ENCODE measurements at regions not wholly inside any gene's neighbourhood (a gene's known extent, or its start where the extent isn't known, plus 50 kb on each side); places are given as distances from the start of the nearest gene placed in this dataset.

DNA sequence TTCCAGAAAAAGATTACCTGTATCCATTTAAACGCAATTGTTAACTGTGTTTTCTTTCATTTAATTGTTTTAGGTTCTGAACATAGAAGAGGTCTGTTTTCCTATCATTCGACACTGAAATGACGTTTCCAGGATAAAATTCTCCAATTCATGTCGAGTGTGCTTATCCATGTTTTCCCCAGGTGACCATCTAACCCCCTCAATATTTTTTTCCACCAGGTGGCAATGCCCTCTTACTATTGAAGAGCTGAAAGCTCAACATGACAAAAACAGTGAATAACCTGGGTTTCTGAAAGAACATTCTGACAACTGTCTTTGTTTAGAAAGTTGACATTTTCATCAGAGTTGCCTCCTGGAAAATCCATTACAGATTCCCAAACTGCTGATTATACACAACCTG lies 948.7 kb downstream of the KCNJ2 start:
- DNase-seq (ENCODE audit: low read depth) = peak; percentile 26
- H3K4me3 ChIP-seq (ENCODE audit: low read depth, low read length) = no peak overlapping the region
- peak; percentile 33 for TF ChIP-seq CTCF (conservative IDR thresholded peaks at IDR 0.05; ENCODE audit: low read depth, low read length)

DNA sequence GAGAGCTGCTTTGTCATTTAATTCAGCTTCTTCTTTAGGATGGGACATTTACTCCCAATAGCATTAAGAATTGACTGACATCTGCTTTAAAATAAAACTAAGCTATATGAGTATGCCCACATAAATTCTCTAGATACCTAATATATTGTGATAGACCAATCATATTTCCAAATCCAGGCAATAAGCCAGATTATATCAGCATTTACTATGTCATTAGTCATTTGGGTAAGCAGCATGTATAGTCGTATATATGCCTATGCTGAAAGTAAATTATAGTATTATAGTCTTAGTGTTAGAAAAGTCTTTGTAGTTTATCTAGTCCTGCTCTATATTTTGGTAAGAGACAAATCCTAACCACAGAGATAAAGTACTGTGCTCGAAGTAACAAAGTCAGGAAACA lies 958.1 kb downstream of the KCNJ2 start:
- no peak for TF ChIP-seq CTCF (conservative IDR thresholded peaks at IDR 0.05; ENCODE audit: low read depth, low read length)
- no peak overlapping the region for H3K4me3 ChIP-seq (ENCODE audit: low read depth, low read length)
- no peak for DNase-seq (ENCODE audit: low read depth)

DNA sequence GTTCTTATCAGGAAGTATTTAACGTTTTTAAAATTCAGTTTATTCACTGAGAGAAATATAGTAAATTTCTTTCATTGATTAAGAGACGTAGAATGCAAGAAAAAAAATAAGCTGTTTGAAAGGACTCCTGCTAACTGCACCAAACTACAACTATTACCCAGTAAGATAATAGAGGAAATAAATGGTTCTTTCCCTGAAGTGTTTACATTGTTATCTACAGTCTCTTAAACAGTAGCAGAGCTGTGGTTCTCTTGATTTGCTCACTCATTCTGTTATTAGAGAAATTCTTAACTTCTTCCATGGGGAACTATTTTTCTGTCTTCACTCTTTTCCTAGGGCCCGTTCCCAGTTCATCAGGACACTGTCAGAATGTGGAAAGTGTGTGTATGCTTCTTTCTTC lies 973.0 kb downstream of the KCNJ2 start:
- no peak overlapping the region for H3K4me3 ChIP-seq (ENCODE audit: low read depth, low read length)
- TF ChIP-seq CTCF (conservative IDR thresholded peaks at IDR 0.05; ENCODE audit: low read depth, low read length) = no peak
- DNase-seq (ENCODE audit: low read depth) = no peak

DNA sequence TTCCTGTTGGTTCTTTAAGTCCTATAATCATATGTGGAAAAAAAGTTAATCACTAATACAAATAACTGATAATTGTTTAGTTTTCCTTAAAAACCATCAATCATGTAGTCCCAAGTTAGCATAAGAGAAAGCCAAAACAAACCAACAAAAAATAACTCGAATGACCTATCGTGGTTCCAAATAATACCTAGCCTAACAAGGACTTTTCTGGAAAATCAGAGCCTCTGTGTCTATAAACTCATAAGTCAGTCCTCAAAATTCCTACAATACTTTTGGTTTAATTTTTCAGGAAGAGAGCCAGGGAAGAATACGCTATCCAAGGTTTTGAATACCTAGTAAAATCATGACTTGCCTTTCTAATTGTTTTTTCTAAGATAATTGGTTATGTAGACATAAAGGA lies 975.3 kb upstream of the SOX9 start:
- H3K4me3 ChIP-seq (ENCODE audit: low read depth, low read length) = no peak overlapping the region
- DNase-seq (ENCODE audit: low read depth) = no peak
- no peak for TF ChIP-seq CTCF (conservative IDR thresholded peaks at IDR 0.05; ENCODE audit: low read depth, low read length)

- TF ChIP-seq CTCF (conservative IDR thresholded peaks at IDR 0.05; ENCODE audit: low read depth, low read length) = no peak
- no peak overlapping the region for H3K4me3 ChIP-seq (ENCODE audit: low read depth, low read length)
- no peak for DNase-seq (ENCODE audit: low read depth)
Measured at GRCh38 chr17:71147906-71148305, 972.9 kb upstream of the SOX9 start.

- H3K4me3 ChIP-seq (ENCODE audit: low read depth, low read length) = no peak overlapping the region
- DNase-seq (ENCODE audit: low read depth) = no peak
- no peak for TF ChIP-seq CTCF (conservative IDR thresholded peaks at IDR 0.05; ENCODE audit: low read depth, low read length)
Measured at GRCh38 chr17:71149607-71150006, 971.2 kb upstream of the SOX9 start.

DNA sequence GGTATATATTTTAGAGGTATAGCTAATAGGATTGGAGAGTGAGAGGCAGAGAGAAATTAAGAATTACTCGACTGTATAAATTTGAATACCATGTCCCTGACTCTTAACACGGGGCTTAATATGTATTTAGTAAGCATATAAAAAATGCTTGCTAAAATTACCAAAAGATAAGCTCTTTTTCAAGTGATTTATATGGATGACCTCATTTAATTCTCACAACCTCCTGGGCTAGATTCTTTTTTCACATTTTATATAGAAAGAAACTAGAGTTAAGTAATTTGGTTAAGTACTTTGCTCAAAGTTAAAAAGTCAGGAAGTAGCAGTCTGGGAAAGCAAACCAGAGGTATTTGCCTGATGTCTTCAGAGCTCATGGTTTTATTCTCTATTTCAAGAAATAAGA lies 963.5 kb upstream of the SOX9 start:
- DNase-seq (ENCODE audit: low read depth) = no peak
- no peak overlapping the region for H3K4me3 ChIP-seq (ENCODE audit: low read depth, low read length)
- no peak for TF ChIP-seq CTCF (conservative IDR thresholded peaks at IDR 0.05; ENCODE audit: low read depth, low read length)
